ENCODE measurements at regions not wholly inside any gene's neighbourhood (a gene's known extent, or its start where the extent isn't known, plus 50 kb on each side); places are given as distances from the start of the nearest gene placed in this dataset.
A peak's percentile ranks its signal among the peaks of the same experiment; 100 is the strongest.

DNA sequence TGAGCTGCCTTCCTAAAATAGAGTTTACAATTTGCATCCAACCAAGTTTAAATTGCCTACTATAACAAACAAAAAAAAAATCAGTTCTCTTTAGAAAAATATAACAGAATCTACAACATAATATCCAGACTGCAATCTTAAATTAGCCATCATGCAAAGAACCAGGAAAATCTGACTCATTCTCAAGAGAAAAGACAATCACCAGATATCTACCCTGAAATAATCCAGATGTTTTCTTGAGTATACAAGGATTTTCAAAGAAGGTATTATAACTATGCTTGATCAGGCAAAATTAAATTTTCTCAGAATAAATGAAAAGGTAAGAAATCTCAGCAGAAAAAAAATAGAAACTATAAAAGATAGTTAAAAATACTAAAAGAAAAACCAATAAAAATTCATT lies 115.6 kb downstream of the CCER1 start:
- Histone ChIP-seq H3K4me3 (ENCODE audit: low read depth in 1 of 3, low read length in 3 of 3) (no peak overlapping the region), H3K9me3 (ENCODE audit: control insufficient read depth in 4 of 4, low read length in 3 of 4) (no peaks in the 10 kb centered on the region), H3K27me3 (ENCODE audit: control insufficient read depth in 4 of 4, insufficient read depth in 4 of 4, low read length in 3 of 4) (no peaks in the 10 kb centered on the region), H3K27ac (ENCODE audit: low read depth in 1 of 2, low read length in 2 of 2) (no peak overlapping the region), H3K36me3 (ENCODE audit: control insufficient read depth in 4 of 4, insufficient read depth in 3 of 4, low read depth in 1 of 4, low read length in 3 of 4) (no peaks in the 10 kb centered on the region), H3K4me1 (ENCODE audit: control insufficient read depth in 4 of 4, insufficient read depth in 4 of 4, low read length in 3 of 4) (peaks cover 0 to 8% (median 2%) of the 10 kb centered on the region in 4 donors), H3K9ac (ENCODE audit: low read depth in 1 of 2, low read length in 2 of 2) (no peak overlapping the region)
- DNase-seq (ENCODE audit: low spot score): no peak
- no peak for TF ChIP-seq HNF4G (IDR thresholded peaks at IDR 0.05)
- TF ChIP-seq JUND (IDR thresholded peaks at IDR 0.05): no peak
- TF ChIP-seq RAD21 (IDR thresholded peaks at IDR 0.05): no peak
- TF ChIP-seq SP1 (IDR thresholded peaks at IDR 0.05): no peak
- no peak for TF ChIP-seq FOXA2 (IDR thresholded peaks at IDR 0.05)
- TF ChIP-seq, protein P1, sequence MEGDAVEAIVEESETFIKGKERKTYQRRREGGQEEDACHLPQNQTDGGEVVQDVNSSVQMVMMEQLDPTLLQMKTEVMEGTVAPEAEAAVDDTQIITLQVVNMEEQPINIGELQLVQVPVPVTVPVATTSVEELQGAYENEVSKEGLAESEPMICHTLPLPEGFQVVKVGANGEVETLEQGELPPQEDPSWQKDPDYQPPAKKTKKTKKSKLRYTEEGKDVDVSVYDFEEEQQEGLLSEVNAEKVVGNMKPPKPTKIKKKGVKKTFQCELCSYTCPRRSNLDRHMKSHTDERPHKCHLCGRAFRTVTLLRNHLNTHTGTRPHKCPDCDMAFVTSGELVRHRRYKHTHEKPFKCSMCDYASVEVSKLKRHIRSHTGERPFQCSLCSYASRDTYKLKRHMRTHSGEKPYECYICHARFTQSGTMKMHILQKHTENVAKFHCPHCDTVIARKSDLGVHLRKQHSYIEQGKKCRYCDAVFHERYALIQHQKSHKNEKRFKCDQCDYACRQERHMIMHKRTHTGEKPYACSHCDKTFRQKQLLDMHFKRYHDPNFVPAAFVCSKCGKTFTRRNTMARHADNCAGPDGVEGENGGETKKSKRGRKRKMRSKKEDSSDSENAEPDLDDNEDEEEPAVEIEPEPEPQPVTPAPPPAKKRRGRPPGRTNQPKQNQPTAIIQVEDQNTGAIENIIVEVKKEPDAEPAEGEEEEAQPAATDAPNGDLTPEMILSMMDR (IDR thresholded peaks at IDR 0.05; ENCODE audit: low read depth, low read length, missing input control): no peak
- no peak for TF ChIP-seq GABPA (IDR thresholded peaks at IDR 0.05 in 1 of 2, conservative IDR thresholded peaks at IDR 0.05 in 1 of 2)
- TF ChIP-seq, protein P2, sequence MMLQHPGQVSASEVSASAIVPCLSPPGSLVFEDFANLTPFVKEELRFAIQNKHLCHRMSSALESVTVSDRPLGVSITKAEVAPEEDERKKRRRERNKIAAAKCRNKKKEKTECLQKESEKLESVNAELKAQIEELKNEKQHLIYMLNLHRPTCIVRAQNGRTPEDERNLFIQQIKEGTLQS (IDR thresholded peaks at IDR 0.05): no peak
- TF ChIP-seq, protein P3, sequence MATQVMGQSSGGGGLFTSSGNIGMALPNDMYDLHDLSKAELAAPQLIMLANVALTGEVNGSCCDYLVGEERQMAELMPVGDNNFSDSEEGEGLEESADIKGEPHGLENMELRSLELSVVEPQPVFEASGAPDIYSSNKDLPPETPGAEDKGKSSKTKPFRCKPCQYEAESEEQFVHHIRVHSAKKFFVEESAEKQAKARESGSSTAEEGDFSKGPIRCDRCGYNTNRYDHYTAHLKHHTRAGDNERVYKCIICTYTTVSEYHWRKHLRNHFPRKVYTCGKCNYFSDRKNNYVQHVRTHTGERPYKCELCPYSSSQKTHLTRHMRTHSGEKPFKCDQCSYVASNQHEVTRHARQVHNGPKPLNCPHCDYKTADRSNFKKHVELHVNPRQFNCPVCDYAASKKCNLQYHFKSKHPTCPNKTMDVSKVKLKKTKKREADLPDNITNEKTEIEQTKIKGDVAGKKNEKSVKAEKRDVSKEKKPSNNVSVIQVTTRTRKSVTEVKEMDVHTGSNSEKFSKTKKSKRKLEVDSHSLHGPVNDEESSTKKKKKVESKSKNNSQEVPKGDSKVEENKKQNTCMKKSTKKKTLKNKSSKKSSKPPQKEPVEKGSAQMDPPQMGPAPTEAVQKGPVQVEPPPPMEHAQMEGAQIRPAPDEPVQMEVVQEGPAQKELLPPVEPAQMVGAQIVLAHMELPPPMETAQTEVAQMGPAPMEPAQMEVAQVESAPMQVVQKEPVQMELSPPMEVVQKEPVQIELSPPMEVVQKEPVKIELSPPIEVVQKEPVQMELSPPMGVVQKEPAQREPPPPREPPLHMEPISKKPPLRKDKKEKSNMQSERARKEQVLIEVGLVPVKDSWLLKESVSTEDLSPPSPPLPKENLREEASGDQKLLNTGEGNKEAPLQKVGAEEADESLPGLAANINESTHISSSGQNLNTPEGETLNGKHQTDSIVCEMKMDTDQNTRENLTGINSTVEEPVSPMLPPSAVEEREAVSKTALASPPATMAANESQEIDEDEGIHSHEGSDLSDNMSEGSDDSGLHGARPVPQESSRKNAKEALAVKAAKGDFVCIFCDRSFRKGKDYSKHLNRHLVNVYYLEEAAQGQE (IDR thresholded peaks at IDR 0.05): no peak
- TF ChIP-seq EGR1 (IDR thresholded peaks at IDR 0.05; ENCODE audit: low read depth in 2 of 2): no peak
- no peak for TF ChIP-seq RXRA (IDR thresholded peaks at IDR 0.05)
- TF ChIP-seq, protein P4, sequence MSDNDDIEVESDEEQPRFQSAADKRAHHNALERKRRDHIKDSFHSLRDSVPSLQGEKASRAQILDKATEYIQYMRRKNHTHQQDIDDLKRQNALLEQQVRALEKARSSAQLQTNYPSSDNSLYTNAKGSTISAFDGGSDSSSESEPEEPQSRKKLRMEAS (IDR thresholded peaks at IDR 0.05): no peak
- no peak for TF ChIP-seq FOXA1 (IDR thresholded peaks at IDR 0.05)
- no peak for TF ChIP-seq TAF1 (conservative IDR thresholded peaks at IDR 0.05)
- TF ChIP-seq, protein P5, sequence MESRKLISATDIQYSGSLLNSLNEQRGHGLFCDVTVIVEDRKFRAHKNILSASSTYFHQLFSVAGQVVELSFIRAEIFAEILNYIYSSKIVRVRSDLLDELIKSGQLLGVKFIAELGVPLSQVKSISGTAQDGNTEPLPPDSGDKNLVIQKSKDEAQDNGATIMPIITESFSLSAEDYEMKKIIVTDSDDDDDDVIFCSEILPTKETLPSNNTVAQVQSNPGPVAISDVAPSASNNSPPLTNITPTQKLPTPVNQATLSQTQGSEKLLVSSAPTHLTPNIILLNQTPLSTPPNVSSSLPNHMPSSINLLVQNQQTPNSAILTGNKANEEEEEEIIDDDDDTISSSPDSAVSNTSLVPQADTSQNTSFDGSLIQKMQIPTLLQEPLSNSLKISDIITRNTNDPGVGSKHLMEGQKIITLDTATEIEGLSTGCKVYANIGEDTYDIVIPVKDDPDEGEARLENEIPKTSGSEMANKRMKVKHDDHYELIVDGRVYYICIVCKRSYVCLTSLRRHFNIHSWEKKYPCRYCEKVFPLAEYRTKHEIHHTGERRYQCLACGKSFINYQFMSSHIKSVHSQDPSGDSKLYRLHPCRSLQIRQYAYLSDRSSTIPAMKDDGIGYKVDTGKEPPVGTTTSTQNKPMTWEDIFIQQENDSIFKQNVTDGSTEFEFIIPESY (IDR thresholded peaks at IDR 0.05): no peak
- TF ChIP-seq HNF4A (conservative IDR thresholded peaks at IDR 0.05): no peak
- TF ChIP-seq NR2F2 (IDR thresholded peaks at IDR 0.05): no peak

DNA sequence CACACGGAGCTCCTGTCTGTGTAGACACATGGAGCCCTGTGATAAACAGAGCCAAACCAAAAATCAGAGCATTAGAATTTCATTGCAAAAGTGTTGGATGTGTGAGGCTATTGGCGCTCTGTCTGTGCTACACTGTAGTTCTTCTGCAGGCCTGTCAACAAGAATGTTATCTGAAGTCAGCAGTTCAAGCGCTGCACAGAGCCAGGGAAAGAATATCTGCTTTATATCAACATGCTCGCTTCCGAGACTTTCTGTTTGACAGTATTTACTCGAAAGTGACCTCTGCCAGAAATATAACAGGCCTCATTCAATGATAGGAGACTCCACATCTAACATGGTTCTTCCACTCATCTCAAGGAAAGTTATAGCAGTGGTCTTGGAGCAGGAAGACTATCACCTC lies 118.3 kb downstream of the CCER1 start:
- no peak for DNase-seq (ENCODE audit: low spot score)
- Histone ChIP-seq H3K4me1 (ENCODE audit: control insufficient read depth in 4 of 4, insufficient read depth in 4 of 4, low read length in 3 of 4) (peaks cover 0 to 8% (median 2%) of the 10 kb centered on the region in 4 donors), H3K27me3 (ENCODE audit: control insufficient read depth in 4 of 4, insufficient read depth in 4 of 4, low read length in 3 of 4) (no peaks in the 10 kb centered on the region), H3K4me3 (ENCODE audit: low read depth in 1 of 3, low read length in 3 of 3) (no peak overlapping the region), H3K9me3 (ENCODE audit: control insufficient read depth in 4 of 4, low read length in 3 of 4) (no peaks in the 10 kb centered on the region), H3K36me3 (ENCODE audit: control insufficient read depth in 4 of 4, insufficient read depth in 3 of 4, low read depth in 1 of 4, low read length in 3 of 4) (no peaks in the 10 kb centered on the region), H3K9ac (ENCODE audit: low read depth in 1 of 2, low read length in 2 of 2) (no peak overlapping the region), H3K27ac (ENCODE audit: low read depth in 1 of 2, low read length in 2 of 2) (peak overlapping the region in 1 of 2 donors; percentile 11)
- 20% methylated on average over 6 of the region's 6 CpGs for WGBS
- TF ChIP-seq HNF4A (conservative IDR thresholded peaks at IDR 0.05) (no peak), FOXA2 (IDR thresholded peaks at IDR 0.05) (peak; percentile 71), RAD21 (IDR thresholded peaks at IDR 0.05) (peak; percentile 16 to 34), NR2F2 (IDR thresholded peaks at IDR 0.05) (peak; percentile 94), RXRA (IDR thresholded peaks at IDR 0.05) (peak; percentile 13 to 51), SP1 (IDR thresholded peaks at IDR 0.05) (peak; percentile 7)
